HEK293 (cell line): ENCODE measurements at regions not wholly inside any gene's neighbourhood (a gene's known extent, or its start where the extent isn't known, plus 50 kb on each side); places are given as distances from the start of the nearest gene placed in this dataset.

ENCODE experiments used
- CTCF ChIA-PET: fragments of 350-600 bp; formaldehyde crosslinking; extraction: SDS; loops from one replicate; lab custom pipeline; 2021; ENCODE audit warnings: antibody characterized with exemption; lab: Yijun Ruan, JAX
- POLR2A ChIA-PET: fragments of 300-600 bp; formaldehyde crosslinking; extraction: SDS; loops from one replicate; lab custom pipeline; 2020; ENCODE audit warnings: antibody characterized with exemption, inconsistent platforms; lab: Yijun Ruan, JAX
- H3K27ac ChIP-seq: fragments of 200-500 bp; sonication (Bioruptor generic); 2 replicates; pipeline ENCODE4 v1.5.1; 2014; ENCODE audit warnings: low read depth, low read length, control low read depth, inconsistent platforms; ENCODE audit errors: extremely low read depth
- H3K36me3 ChIP-seq, 2 experiments: fragments of 200-500 bp in 1 of 2; sonication (Bioruptor generic) in 1 of 2; 1 replicate in 1 of 2; 2 replicates in 1 of 2; pipeline ENCODE4 v1.5.1; 2014 to 2017; ENCODE audit warnings: inconsistent platforms in 2 of 2, low read length in 2 of 2; ENCODE audit not compliant: control insufficient read depth in 2 of 2, insufficient read depth in 1 of 2
- H3K4me1 ChIP-seq: fragments of 200-500 bp; sonication (Bioruptor generic); 2 replicates; pipeline ENCODE4 v1.5.1; 2014; ENCODE audit warnings: mild to moderate bottlenecking, low read length, inconsistent platforms; ENCODE audit not compliant: control insufficient read depth, insufficient read depth
- H3K4me3 ChIP-seq: 2 replicates; pipeline ENCODE4 v1.5.1; 2011; ENCODE audit warnings: low read depth, mild to moderate bottlenecking, control low read depth, low read length, moderate library complexity
- H3K9me3 ChIP-seq: fragments of 200-500 bp; sonication (Bioruptor generic); 2 replicates; pipeline ENCODE4 v1.5.1; 2014; ENCODE audit warnings: low read depth, low read length, inconsistent platforms; ENCODE audit not compliant: control insufficient read depth, insufficient read depth
- HOXD13 ChIP-seq: sonication (generic); formaldehyde crosslinking; IDR thresholded peaks from 2 replicates; pipeline ENCODE4 v1.8.0; 2022; ENCODE audit warnings: missing genetic modification reagents, borderline replicate concordance
- KLF9 ChIP-seq: fragments of 450-650 bp; formaldehyde crosslinking; IDR thresholded peaks from 2 replicates; pipeline ENCODE4 v1.5.1; 2016; ENCODE audit warnings: missing biosample characterization, missing genetic modification characterization, low read depth
- SALL2 ChIP-seq: fragments of 450-650 bp; formaldehyde crosslinking; IDR thresholded peaks from 2 replicates; pipeline ENCODE4 v1.5.0; 2017; ENCODE audit warnings: missing biosample characterization, mild to moderate bottlenecking, missing genetic modification characterization, borderline replicate concordance
- YY1 ChIP-seq: fragments of 450-650 bp; formaldehyde crosslinking; IDR thresholded peaks from 2 replicates; pipeline ENCODE4 v1.5.1; 2018; ENCODE audit warnings: missing biosample characterization, missing genetic modification characterization
- ZNF155 ChIP-seq: fragments of 450-650 bp; formaldehyde crosslinking; IDR thresholded peaks from 2 replicates; pipeline ENCODE4 v1.5.1; 2016; ENCODE audit warnings: missing biosample characterization, missing genetic modification characterization
- ZNF157 ChIP-seq: fragments of 450-650 bp; formaldehyde crosslinking; IDR thresholded peaks from 2 replicates; pipeline ENCODE4 v1.5.1; 2016; ENCODE audit warnings: missing biosample characterization, missing genetic modification characterization
- ZNF174 ChIP-seq: fragments of 450-650 bp; formaldehyde crosslinking; IDR thresholded peaks from 2 replicates; pipeline ENCODE4 v1.5.0; 2017; ENCODE audit warnings: missing biosample characterization, mild to moderate bottlenecking, missing genetic modification characterization
- ZNF184 ChIP-seq: fragments of 450-650 bp; IDR thresholded peaks from 2 replicates; pipeline ENCODE4 v1.5.1; 2018; ENCODE audit warnings: missing biosample characterization, mild to moderate bottlenecking, missing genetic modification characterization
- ZNF202 ChIP-seq: fragments of 450-650 bp; formaldehyde crosslinking; IDR thresholded peaks from 2 replicates; pipeline ENCODE4 v1.5.1; 2016; ENCODE audit warnings: missing biosample characterization, missing genetic modification characterization, borderline replicate concordance
- ZNF266 ChIP-seq: fragments of 450-650 bp; formaldehyde crosslinking; IDR thresholded peaks from 2 replicates; pipeline ENCODE4 v1.5.1; 2016; ENCODE audit warnings: missing biosample characterization, missing genetic modification characterization, low read depth
- ZNF394 ChIP-seq: fragments of 450-650 bp; formaldehyde crosslinking; IDR thresholded peaks from 2 replicates; pipeline ENCODE4 v1.5.1; 2016; ENCODE audit warnings: missing biosample characterization, missing genetic modification characterization, mild to moderate bottlenecking, moderate library complexity, borderline replicate concordance
- ZNF433 ChIP-seq: fragments of 450-650 bp; formaldehyde crosslinking; IDR thresholded peaks from 2 replicates; pipeline ENCODE4 v1.5.1; 2016; ENCODE audit warnings: missing biosample characterization, missing genetic modification characterization, low read depth
- ZNF585B ChIP-seq: fragments of 450-650 bp; formaldehyde crosslinking; IDR thresholded peaks from 2 replicates; pipeline ENCODE4 v1.5.1; 2016; ENCODE audit warnings: missing biosample characterization, missing genetic modification characterization
- ZNF623 ChIP-seq: fragments of 450-650 bp; formaldehyde crosslinking; IDR thresholded peaks from 2 replicates; pipeline ENCODE4 v1.5.1; 2016; ENCODE audit warnings: missing biosample characterization, missing genetic modification characterization
- ZNF701 ChIP-seq: fragments of 450-650 bp; formaldehyde crosslinking; IDR thresholded peaks from 2 replicates; pipeline ENCODE4 v1.5.1; 2016; ENCODE audit warnings: missing biosample characterization, missing genetic modification characterization
- ZNF830 ChIP-seq: fragments of 450-650 bp; IDR thresholded peaks from 2 replicates; pipeline ENCODE4 v1.5.0; 2018; ENCODE audit warnings: missing biosample characterization, missing genetic modification characterization, low read depth, mild to moderate bottlenecking, moderate library complexity
- ZSCAN16 ChIP-seq: fragments of 450-650 bp; formaldehyde crosslinking; IDR thresholded peaks from 2 replicates; pipeline ENCODE4 v1.5.1; 2016; ENCODE audit warnings: missing biosample characterization, missing genetic modification characterization
- TF ChIP-seq, protein P1 (sequence below): fragments of 450-650 bp; formaldehyde crosslinking; IDR thresholded peaks from 2 replicates; pipeline ENCODE4 v1.5.1; 2017; ENCODE audit warnings: missing biosample characterization, mild to moderate bottlenecking, missing genetic modification characterization, moderate library complexity
- TF ChIP-seq, protein P2 (sequence below): fragments of 450-650 bp; formaldehyde crosslinking; IDR thresholded peaks from 2 replicates; pipeline ENCODE4 v1.5.1; 2017; ENCODE audit warnings: missing biosample characterization, missing genetic modification characterization
- TF ChIP-seq, protein P3 (sequence below): fragments of 450-650 bp; formaldehyde crosslinking; IDR thresholded peaks from 2 replicates; pipeline ENCODE4 v1.5.1; 2016; ENCODE audit warnings: missing biosample characterization, missing genetic modification characterization
- TF ChIP-seq, protein P4 (sequence below): fragments of 450-650 bp; formaldehyde crosslinking; IDR thresholded peaks from 2 replicates; pipeline ENCODE4 v1.5.1; 2016; ENCODE audit warnings: missing biosample characterization, missing genetic modification characterization
- TF ChIP-seq, protein P5 (sequence below): fragments of 450-650 bp; formaldehyde crosslinking; IDR thresholded peaks from 2 replicates; pipeline ENCODE4 v1.5.1; 2016; ENCODE audit warnings: missing biosample characterization, missing genetic modification characterization
- TF ChIP-seq, protein P6 (sequence below): fragments of 450-650 bp; formaldehyde crosslinking; IDR thresholded peaks from 2 replicates; pipeline ENCODE4 v1.5.1; 2016; ENCODE audit warnings: missing biosample characterization, missing genetic modification characterization
- TF ChIP-seq, protein P7 (sequence below): fragments of 450-650 bp; formaldehyde crosslinking; IDR thresholded peaks from 2 replicates; pipeline ENCODE4 v1.5.1; 2016; ENCODE audit warnings: missing biosample characterization, missing genetic modification characterization

DNA sequence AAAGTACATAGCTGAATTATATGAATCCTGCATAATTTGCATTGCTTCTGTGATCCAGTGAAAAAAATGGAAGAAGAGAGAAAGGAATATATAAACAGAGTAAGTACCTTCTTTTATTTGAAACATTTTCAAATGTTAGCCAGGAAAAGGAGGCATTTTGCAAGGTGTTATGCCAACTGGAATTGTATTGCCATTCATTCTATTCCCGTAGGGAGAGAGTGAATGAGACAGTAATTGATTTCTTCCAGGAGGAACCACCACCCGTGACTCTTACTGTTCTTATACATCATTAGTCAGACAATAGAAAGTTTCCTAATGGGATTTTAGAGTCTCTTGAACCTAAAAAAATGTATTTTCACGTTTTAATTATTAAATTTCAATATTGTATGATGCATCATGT lies 324.1 kb upstream of the ALCAM start:
- TF ChIP-seq, protein P1, sequence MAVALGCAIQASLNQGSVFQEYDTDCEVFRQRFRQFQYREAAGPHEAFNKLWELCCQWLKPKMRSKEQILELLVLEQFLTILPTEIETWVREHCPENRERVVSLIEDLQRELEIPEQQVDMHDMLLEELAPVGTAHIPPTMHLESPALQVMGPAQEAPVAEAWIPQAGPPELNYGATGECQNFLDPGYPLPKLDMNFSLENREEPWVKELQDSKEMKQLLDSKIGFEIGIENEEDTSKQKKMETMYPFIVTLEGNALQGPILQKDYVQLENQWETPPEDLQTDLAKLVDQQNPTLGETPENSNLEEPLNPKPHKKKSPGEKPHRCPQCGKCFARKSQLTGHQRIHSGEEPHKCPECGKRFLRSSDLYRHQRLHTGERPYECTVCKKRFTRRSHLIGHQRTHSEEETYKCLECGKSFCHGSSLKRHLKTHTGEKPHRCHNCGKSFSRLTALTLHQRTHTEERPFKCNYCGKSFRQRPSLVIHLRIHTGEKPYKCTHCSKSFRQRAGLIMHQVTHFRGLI: no peak
- TF ChIP-seq ZNF266 (no peak), ZSCAN16 (tag by site-specific recombination) (no peak), ZNF830 (tag by site-specific recombination) (no peak), ZNF202 (no peak), ZNF623 (no peak), KLF9 (tag by site-specific recombination) (no peak), ZNF701 (no peak)
- TF ChIP-seq, protein P2, sequence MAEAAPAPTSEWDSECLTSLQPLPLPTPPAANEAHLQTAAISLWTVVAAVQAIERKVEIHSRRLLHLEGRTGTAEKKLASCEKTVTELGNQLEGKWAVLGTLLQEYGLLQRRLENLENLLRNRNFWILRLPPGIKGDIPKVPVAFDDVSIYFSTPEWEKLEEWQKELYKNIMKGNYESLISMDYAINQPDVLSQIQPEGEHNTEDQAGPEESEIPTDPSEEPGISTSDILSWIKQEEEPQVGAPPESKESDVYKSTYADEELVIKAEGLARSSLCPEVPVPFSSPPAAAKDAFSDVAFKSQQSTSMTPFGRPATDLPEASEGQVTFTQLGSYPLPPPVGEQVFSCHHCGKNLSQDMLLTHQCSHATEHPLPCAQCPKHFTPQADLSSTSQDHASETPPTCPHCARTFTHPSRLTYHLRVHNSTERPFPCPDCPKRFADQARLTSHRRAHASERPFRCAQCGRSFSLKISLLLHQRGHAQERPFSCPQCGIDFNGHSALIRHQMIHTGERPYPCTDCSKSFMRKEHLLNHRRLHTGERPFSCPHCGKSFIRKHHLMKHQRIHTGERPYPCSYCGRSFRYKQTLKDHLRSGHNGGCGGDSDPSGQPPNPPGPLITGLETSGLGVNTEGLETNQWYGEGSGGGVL: no peak
- TF ChIP-seq, protein P3, sequence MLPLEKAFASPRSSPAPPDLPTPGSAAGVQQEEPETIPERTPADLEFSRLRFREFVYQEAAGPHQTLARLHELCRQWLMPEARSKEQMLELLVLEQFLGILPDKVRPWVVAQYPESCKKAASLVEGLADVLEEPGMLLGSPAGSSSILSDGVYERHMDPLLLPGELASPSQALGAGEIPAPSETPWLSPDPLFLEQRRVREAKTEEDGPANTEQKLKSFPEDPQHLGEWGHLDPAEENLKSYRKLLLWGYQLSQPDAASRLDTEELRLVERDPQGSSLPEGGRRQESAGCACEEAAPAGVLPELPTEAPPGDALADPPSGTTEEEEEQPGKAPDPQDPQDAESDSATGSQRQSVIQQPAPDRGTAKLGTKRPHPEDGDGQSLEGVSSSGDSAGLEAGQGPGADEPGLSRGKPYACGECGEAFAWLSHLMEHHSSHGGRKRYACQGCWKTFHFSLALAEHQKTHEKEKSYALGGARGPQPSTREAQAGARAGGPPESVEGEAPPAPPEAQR: no peak
- Histone ChIP-seq H3K9me3 (no peaks in the 10 kb centered on the region), H3K4me3 (no peak overlapping the region), H3K36me3 (no peaks in the 10 kb centered on the region), H3K4me1 (no peaks in the 10 kb centered on the region), H3K27ac (no peak overlapping the region)
- ChIA-PET POLR2A (no interaction called here), CTCF (no interaction called here)

DNA sequence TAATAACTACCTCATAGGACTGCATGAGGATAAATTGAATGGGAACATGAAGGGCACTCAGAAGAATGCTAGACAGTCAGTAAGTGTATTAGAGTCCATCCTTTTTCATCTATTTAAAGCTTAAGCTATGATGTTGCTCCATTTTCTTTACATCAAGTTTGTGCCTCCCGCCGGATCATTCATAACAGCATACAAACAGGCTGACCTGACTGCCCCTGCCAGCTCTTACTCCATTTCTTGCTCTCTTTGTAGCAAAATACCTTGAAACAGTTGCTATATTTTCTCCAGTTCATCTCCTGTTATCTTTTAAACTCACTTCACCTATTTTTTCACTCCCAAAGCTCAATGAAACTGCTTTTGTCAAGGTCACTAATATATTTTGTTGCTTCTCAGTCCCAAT lies 315.6 kb upstream of the ALCAM start:
- H3K4me3 ChIP-seq: no peak overlapping the region
- H3K9me3 ChIP-seq: no peaks in the 10 kb centered on the region
- no peaks in the 10 kb centered on the region for H3K4me1 ChIP-seq
- H3K27ac ChIP-seq: no peak overlapping the region
- H3K36me3 ChIP-seq: no peaks in the 10 kb centered on the region
- POLR2A ChIA-PET: no interaction called here
- CTCF ChIA-PET: no interaction called here
- TF ChIP-seq ZNF433 (tag by site-specific recombination) (no peak), ZNF174 (tag by site-specific recombination) (no peak), ZNF184 (tag by site-specific recombination) (no peak), YY1 (tag by site-specific recombination) (no peak), ZNF157 (tag by site-specific recombination) (no peak), ZNF585B (tag by site-specific recombination) (no peak), ZNF394 (tag by site-specific recombination) (no peak), ZNF155 (tag by site-specific recombination) (no peak), SALL2 (no peak), HOXD13 (CRISPR knock-in tag) (no peak)
- TF ChIP-seq, protein P4, sequence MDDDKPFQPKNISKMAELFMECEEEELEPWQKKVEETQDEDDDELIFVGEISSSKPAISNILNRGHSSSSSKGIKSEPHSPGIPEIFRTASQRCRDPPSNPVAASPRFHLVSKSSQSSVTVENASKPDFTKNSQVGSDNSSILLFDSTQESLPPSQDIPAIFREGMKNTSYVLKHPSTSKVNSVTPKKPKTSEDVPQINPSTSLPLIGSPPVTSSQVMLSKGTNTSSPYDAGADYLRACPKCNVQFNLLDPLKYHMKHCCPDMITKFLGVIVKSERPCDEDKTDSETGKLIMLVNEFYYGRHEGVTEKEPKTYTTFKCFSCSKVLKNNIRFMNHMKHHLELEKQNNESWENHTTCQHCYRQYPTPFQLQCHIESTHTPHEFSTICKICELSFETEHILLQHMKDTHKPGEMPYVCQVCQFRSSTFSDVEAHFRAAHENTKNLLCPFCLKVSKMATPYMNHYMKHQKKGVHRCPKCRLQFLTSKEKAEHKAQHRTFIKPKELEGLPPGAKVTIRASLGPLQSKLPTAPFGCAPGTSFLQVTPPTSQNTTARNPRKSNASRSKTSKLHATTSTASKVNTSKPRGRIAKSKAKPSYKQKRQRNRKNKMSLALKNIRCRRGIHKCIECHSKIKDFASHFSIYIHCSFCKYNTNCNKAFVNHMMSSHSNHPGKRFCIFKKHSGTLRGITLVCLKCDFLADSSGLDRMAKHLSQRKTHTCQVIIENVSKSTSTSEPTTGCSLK: no peak
- TF ChIP-seq, protein P5, sequence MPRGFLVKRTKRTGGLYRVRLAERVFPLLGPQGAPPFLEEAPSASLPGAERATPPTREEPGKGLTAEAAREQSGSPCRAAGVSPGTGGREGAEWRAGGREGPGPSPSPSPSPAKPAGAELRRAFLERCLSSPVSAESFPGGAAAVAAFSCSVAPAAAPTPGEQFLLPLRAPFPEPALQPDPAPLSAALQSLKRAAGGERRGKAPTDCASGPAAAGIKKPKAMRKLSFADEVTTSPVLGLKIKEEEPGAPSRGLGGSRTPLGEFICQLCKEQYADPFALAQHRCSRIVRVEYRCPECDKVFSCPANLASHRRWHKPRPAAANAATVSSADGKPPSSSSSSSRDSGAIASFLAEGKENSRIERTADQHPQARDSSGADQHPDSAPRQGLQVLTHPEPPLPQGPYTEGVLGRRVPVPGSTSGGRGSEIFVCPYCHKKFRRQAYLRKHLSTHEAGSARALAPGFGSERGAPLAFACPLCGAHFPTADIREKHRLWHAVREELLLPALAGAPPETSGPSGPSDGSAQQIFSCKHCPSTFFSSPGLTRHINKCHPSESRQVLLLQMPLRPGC (tag by site-specific recombination): no peak
- TF ChIP-seq, protein P6, sequence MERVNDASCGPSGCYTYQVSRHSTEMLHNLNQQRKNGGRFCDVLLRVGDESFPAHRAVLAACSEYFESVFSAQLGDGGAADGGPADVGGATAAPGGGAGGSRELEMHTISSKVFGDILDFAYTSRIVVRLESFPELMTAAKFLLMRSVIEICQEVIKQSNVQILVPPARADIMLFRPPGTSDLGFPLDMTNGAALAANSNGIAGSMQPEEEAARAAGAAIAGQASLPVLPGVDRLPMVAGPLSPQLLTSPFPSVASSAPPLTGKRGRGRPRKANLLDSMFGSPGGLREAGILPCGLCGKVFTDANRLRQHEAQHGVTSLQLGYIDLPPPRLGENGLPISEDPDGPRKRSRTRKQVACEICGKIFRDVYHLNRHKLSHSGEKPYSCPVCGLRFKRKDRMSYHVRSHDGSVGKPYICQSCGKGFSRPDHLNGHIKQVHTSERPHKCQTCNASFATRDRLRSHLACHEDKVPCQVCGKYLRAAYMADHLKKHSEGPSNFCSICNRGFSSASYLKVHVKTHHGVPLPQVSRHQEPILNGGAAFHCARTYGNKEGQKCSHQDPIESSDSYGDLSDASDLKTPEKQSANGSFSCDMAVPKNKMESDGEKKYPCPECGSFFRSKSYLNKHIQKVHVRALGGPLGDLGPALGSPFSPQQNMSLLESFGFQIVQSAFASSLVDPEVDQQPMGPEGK (tag by site-specific recombination): no peak
- TF ChIP-seq, protein P7, sequence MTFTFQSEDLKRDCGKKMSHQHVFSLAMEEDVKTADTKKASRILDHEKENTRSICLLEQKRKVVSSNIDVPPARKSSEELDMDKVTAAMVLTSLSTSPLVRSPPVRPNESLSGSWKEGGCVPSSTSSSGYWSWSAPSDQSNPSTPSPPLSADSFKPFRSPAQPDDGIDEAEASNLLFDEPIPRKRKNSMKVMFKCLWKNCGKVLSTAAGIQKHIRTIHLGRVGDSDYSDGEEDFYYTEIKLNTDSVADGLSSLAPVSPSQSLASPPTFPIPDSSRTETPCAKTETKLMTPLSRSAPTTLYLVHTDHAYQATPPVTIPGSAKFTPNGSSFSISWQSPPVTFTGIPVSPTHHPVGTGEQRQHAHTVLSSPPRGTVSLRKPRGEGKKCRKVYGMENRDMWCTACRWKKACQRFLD (tag by site-specific recombination): no peak
